HepG2 (cell line): ENCODE measurements at regions not wholly inside any gene's neighbourhood (a gene's known extent, or its start where the extent isn't known, plus 50 kb on each side); places are given as distances from the start of the nearest gene placed in this dataset.

Source experiments
- ARNT2 ChIP-seq: sonication (generic); formaldehyde crosslinking; IDR thresholded peaks from 2 replicates; pipeline ENCODE4 v1.8.0; 2022; ENCODE audit warnings: mild to moderate bottlenecking, low read depth, missing genetic modification reagents, moderate library complexity
- JUN ChIP-seq: sonication (generic); formaldehyde crosslinking; IDR thresholded peaks from 2 replicates; pipeline ENCODE4 v1.4.0; 2020; ENCODE audit warnings: mild to moderate bottlenecking, missing genetic modification reagents
- ZNF724P ChIP-seq: sonication (generic); formaldehyde crosslinking; IDR thresholded peaks from 2 replicates; pipeline ENCODE4 v1.8.0; 2022; ENCODE audit warnings: missing genetic modification reagents, borderline replicate concordance

- TF ChIP-seq ARNT2 (CRISPR knock-in tag) (no peak), JUN (CRISPR knock-in tag) (no peak), ZNF724P (no peak)
These were observed 414.6 kb upstream of the PDE3A start for GRCh38 chr12:19953734-19954133.
